OCI-LY3 (cell line): ENCODE measurements at regions not wholly inside any gene's neighbourhood (a gene's known extent, or its start where the extent isn't known, plus 50 kb on each side); places are given as distances from the start of the nearest gene placed in this dataset.
"Not testable (repeated sequence)": the region's sequence is repeated elsewhere in the genome, so short reads cannot be mapped to it uniquely, and the experiment has no call there.

Experiments
- H2AFZ ChIP-seq: fragments of 200-600, 300-600 bp; shearing (Covaris generic); 2 replicates; pipeline ENCODE4 v1.6.0; 2014; ENCODE audit warnings: antibody characterized with exemption, low read depth, low read length
- H3K27ac ChIP-seq: fragments of 200-600, 300-600 bp; sonication (generic); 2 replicates; pipeline ENCODE4 v1.5.1; 2014; ENCODE audit warnings: mild to moderate bottlenecking, low read length, moderate library complexity, mixed read lengths
- H3K27me3 ChIP-seq: fragments of 200-600, 300-600 bp; sonication (generic); 2 replicates; pipeline ENCODE4 v1.6.1; 2014; ENCODE audit warnings: low read depth, low read length, mixed read lengths
- H3K36me3 ChIP-seq: fragments of 200-600, 300-600 bp; sonication (generic); replicated peaks from 2 replicates; pipeline ENCODE3; 2014; ENCODE audit warnings: low read depth, low read length, mixed read lengths
- H3K4me1 ChIP-seq: fragments of 300-600, 200-600 bp; sonication (generic); 2 replicates; pipeline ENCODE4 v1.6.1; 2014; ENCODE audit warnings: low read length, mixed read lengths
- H3K4me2 ChIP-seq: fragments of 200-600, 300-600 bp; sonication (generic); 2 replicates; pipeline ENCODE4 v1.6.1; 2014; ENCODE audit warnings: low read length, mixed read lengths
- H3K4me3 ChIP-seq: fragments of 300-600, 200-600 bp; sonication (generic); 2 replicates; pipeline ENCODE4 v1.5.1; 2014; ENCODE audit warnings: antibody characterized with exemption, mild to moderate bottlenecking, low read length, moderate library complexity
- H3K79me2 ChIP-seq: fragments of 300-600, 200-600 bp; shearing (Covaris generic); 2 replicates; pipeline ENCODE4 v1.6.1; 2014; ENCODE audit warnings: mild to moderate bottlenecking, low read length, mixed read lengths
- H3K9ac ChIP-seq: fragments of 300-600, 200-600 bp; shearing (Covaris generic); 2 replicates; pipeline ENCODE4 v1.6.0; 2014; ENCODE audit warnings: mild to moderate bottlenecking, low read length, moderate library complexity
- H3K9me3 ChIP-seq: fragments of 200-600, 300-600 bp; shearing (Covaris generic); 2 replicates; pipeline ENCODE4 v1.6.1; 2014; ENCODE audit warnings: low read length, mixed read lengths; ENCODE audit not compliant: insufficient read depth
- H4K20me1 ChIP-seq: fragments of 200-600, 300-600 bp; sonication (generic); 2 replicates; pipeline ENCODE4 v1.6.1; 2016; ENCODE audit warnings: low read length, mixed read lengths; ENCODE audit not compliant: insufficient read depth
- TF ChIP-seq, protein P1 (sequence below): fragments of 200-600, 300-600 bp; sonication (generic); IDR thresholded peaks from 2 replicates; pipeline ENCODE4 v1.5.1; 2014; ENCODE audit warnings: antibody characterized with exemption, low read length, low read depth

DNA sequence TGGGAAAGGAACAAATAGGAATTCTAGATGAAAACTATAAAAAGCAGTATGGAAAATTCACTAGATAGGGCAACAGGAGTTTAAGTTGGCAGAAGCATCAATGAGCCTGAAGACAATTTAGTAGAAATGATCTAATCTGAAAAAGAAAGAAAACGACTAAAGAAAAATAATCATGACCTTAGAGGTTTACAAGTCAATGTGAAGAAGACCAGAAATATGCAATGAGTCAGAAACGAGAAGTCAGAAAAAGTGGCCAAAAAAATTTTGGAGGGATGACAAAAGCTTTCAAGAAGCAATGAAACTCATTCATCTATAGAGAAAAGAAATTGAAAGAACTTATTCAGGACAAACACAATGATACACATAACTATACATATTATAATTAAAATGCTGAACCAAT is 1244.0 kb downstream of the RPIA start:
- not testable (repeated sequence) for H3K9me3 ChIP-seq, H3K27ac ChIP-seq, H3K79me2 ChIP-seq, H3K4me1 ChIP-seq, H3K27me3 ChIP-seq, H3K9ac ChIP-seq, H3K4me3 ChIP-seq, H3K36me3 ChIP-seq, H3K4me2 ChIP-seq, H2AFZ ChIP-seq, H4K20me1 ChIP-seq

DNA sequence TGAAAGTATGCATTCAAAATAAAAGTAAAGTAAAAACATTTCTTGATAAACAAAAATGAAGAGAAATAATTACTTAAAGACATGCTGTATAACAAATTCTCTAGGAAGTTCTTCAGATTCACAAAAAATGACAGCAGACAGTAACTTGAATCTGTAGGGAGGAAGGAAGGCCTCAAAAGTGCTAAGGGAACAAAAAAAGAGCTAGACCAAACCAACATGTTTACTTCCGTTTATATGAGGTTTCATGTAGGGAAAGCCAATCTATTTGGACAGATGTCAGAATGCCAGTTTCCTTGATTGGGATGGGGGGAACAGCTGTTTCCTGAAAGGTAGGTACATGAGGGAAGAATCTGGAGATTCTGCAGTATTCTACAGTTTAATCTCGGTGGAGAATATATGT is 1244.5 kb downstream of the RPIA start:
- not testable (repeated sequence) for H3K79me2 ChIP-seq, H3K27ac ChIP-seq, H4K20me1 ChIP-seq, H3K36me3 ChIP-seq, H3K4me3 ChIP-seq, H3K27me3 ChIP-seq, H2AFZ ChIP-seq, H3K9me3 ChIP-seq, H3K4me2 ChIP-seq, H3K9ac ChIP-seq, H3K4me1 ChIP-seq

DNA sequence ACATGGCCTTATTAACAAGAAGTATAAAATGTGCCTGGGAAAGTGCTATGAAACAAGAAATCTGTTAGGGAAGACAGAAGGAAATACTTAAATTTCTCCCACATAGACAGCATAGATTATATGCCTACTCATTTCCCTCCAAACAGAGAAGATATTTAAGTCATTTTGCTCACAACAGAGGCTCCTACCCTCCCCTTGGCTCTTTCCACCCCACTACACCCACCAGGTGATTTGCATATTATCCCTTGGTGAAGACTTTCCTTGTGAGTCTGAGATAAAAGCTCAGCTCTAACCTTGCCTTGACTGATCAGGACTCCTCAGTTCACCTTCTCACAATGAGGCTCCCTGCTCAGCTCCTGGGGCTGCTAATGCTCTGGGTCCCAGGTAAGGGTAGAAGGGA is 1245.1 kb downstream of the RPIA start:
- H3K4me2 ChIP-seq, H3K79me2 ChIP-seq, H4K20me1 ChIP-seq, H3K4me3 ChIP-seq, H3K27me3 ChIP-seq, H3K4me1 ChIP-seq, H3K27ac ChIP-seq, H3K9ac ChIP-seq, H3K9me3 ChIP-seq, H2AFZ ChIP-seq, H3K36me3 ChIP-seq: not testable (repeated sequence)

DNA sequence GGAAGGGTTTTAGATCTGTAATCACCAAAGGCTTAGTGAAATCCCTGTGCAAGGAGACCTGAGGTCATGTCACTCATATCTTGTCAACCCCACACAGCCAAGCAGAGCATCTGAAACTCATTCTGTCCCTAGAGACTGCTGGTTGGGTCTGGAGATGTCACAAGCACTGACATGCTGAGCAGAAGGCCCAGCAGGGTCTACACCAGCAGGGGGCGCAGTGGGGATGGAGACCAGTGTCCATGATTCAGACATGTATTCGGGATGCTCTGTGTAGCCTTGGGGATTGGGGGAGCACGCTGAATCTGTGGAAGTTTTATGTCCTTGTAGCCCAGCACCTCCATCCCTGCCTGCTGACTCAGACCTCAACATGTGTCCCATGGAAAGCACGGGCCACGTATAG is 1247.3 kb downstream of the RPIA start:
- not testable (repeated sequence) for H3K9me3 ChIP-seq, H3K79me2 ChIP-seq, H3K27ac ChIP-seq, H2AFZ ChIP-seq, H3K27me3 ChIP-seq, H4K20me1 ChIP-seq, H3K4me1 ChIP-seq, H3K36me3 ChIP-seq, H3K4me2 ChIP-seq, H3K4me3 ChIP-seq, H3K9ac ChIP-seq
- TF ChIP-seq, protein P1, sequence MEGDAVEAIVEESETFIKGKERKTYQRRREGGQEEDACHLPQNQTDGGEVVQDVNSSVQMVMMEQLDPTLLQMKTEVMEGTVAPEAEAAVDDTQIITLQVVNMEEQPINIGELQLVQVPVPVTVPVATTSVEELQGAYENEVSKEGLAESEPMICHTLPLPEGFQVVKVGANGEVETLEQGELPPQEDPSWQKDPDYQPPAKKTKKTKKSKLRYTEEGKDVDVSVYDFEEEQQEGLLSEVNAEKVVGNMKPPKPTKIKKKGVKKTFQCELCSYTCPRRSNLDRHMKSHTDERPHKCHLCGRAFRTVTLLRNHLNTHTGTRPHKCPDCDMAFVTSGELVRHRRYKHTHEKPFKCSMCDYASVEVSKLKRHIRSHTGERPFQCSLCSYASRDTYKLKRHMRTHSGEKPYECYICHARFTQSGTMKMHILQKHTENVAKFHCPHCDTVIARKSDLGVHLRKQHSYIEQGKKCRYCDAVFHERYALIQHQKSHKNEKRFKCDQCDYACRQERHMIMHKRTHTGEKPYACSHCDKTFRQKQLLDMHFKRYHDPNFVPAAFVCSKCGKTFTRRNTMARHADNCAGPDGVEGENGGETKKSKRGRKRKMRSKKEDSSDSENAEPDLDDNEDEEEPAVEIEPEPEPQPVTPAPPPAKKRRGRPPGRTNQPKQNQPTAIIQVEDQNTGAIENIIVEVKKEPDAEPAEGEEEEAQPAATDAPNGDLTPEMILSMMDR = peak; percentile 36

DNA sequence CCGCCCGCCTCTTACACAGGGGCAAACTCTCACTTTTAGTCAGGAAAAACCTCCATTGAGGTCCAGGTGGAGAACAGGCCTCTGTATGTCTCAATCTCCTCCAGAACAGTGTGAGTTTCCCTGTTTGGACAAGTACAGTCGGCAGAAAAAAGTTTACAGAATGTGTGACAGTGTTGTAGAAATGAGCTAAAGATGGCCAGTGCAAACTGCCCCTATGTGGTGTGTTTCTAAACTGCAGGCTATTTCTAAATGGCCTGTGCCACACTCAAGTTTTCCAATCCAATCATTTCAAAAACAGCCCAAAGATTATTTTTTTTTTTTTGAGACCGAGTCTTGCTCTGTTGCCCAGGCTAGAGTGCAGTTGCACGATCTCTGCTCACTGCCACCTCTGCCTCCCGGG is 1252.8 kb downstream of the RPIA start:
- H3K79me2 ChIP-seq, H3K4me2 ChIP-seq, H2AFZ ChIP-seq, H4K20me1 ChIP-seq, H3K27ac ChIP-seq, H3K36me3 ChIP-seq, H3K4me3 ChIP-seq, H3K4me1 ChIP-seq, H3K9ac ChIP-seq, H3K27me3 ChIP-seq, H3K9me3 ChIP-seq: not testable (repeated sequence)

DNA sequence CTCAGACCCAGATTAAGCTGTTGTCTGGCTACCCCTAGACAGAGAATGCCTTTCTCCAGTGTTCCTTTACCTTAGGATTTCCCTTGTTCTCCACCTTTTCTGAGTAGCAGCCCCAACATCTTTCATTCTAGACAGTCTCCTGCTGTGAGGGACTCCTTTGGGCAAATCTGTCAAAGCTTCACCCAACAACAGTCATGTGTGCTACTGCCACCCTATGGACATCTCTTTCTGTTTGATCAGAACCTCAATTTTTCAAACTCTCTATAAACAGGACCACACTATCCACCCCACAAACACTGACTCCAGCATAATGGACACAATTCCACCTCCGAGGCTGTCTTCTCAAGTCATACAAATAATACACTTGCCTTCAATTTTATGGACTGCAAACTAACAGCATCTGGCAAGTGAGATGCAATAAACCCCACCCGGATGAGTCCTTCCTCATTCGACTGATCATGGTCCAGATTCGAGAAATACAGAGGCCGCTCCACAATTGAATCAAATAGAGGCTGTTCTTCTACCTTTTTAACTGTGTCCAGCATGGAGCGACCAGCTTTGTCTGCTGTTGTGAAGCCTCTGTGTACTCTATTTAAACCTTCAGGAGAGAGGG is 1253.6 kb downstream of the RPIA start:
- H3K4me2 ChIP-seq, H3K4me1 ChIP-seq, H3K27ac ChIP-seq, H3K79me2 ChIP-seq, H3K36me3 ChIP-seq, H4K20me1 ChIP-seq, H2AFZ ChIP-seq, H3K9me3 ChIP-seq, H3K9ac ChIP-seq, H3K4me3 ChIP-seq, H3K27me3 ChIP-seq: not testable (repeated sequence)

DNA sequence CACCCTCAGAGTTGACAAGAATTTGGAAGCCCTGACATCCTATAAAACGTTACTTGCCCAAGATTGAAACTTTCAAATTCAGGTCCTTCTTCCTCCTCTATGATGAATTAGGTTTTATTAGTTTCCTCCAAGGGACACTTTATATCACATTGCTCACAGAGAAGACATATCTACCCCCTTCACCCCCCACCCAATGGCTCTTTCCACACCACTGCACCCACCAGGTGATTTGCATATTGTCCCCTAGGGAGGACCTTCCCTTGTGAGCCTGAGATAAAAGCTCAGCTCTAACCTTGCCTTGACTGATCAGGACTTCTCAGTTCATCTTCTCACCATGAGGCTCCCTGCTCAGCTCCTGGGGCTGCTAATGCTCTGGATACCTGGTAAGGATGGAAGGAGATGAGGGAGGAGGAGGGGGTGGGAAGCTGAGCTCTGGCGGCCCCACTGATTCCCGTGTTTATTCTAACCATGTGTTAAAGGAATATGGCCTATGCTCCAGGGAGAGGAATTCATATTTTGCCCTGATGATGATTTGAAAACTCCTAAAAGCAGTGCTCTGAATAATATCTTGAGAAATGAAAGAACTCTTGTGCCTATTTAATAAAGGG is 1255.8 kb downstream of the RPIA start:
- not testable (repeated sequence) for H3K36me3 ChIP-seq, H3K27me3 ChIP-seq, H3K79me2 ChIP-seq, H2AFZ ChIP-seq, H3K9me3 ChIP-seq, H3K27ac ChIP-seq, H3K4me3 ChIP-seq, H3K4me1 ChIP-seq, H3K9ac ChIP-seq, H4K20me1 ChIP-seq, H3K4me2 ChIP-seq

DNA sequence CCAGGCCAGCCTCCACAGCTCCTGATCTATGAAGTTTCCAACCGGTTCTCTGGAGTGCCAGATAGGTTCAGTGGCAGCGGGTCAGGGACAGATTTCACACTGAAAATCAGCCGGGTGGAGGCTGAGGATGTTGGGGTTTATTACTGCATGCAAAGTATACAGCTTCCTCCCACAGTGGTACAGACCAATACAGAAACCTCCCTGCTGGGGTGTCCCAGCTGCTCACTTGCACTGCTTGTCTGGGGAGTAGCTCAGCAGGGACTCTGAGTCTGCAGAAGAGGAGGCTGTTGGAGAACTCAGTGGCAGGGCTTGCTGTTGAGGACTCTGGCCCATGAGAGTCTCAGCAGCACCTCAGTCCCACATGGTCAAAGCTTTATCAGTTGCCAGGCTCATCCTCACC is 1256.6 kb downstream of the RPIA start:
- H3K27ac ChIP-seq, H3K79me2 ChIP-seq, H3K9ac ChIP-seq, H4K20me1 ChIP-seq, H3K4me3 ChIP-seq, H3K36me3 ChIP-seq, H3K9me3 ChIP-seq, H3K4me1 ChIP-seq, H3K4me2 ChIP-seq, H2AFZ ChIP-seq, H3K27me3 ChIP-seq: not testable (repeated sequence)

DNA sequence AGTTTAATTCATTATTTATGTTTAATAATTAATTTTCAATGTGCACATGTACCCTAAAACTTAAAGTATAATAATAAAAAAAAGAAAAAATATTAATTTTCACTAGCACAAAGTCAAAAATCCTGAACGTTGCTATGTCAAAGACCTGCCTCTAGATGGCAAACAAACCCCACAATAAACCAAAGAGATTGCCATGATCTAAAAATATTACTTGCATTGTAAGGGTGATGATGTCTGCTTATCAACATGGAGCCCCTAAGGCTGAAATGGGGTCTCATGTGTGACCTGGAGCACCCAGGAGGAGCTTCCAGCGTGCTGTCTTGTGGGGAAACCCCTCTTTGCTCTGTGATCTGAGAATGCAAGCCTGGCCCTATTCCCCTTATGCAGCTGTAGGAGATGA is 1259.3 kb downstream of the RPIA start:
- H3K36me3 ChIP-seq, H2AFZ ChIP-seq, H3K4me2 ChIP-seq: not testable (repeated sequence)

More for the DNA sequence above, 1259.3 kb downstream of the RPIA start:
- not testable (repeated sequence) for H3K27me3 ChIP-seq, H3K27ac ChIP-seq, H3K9ac ChIP-seq, H3K79me2 ChIP-seq, H3K4me1 ChIP-seq, H4K20me1 ChIP-seq, H3K4me3 ChIP-seq, H3K9me3 ChIP-seq
